Smooth muscle cell (in vitro differentiated cells): ENCODE measurements at regions not wholly inside any gene's neighbourhood (a gene's known extent, or its start where the extent isn't known, plus 50 kb on each side); places are given as distances from the start of the nearest gene placed in this dataset.

Experiments used
- DNase-seq: peaks from one replicate; lab custom pipeline; 2025; ENCODE audit not compliant: unreplicated experiment; lab: John Stamatoyannopoulos, UW
- H2AFZ ChIP-seq: fragments of 200-600 bp; sonication (generic); 2 replicates; pipeline ENCODE4 v1.6.0; 2016; ENCODE audit warnings: antibody characterized with exemption, low read depth, mild to moderate bottlenecking
- H3F3A ChIP-seq: fragments of 200-600 bp; sonication (generic); 2 replicates; pipeline ENCODE4 v1.6.0; 2017; ENCODE audit warnings: antibody characterized with exemption, low read depth
- H3K27ac ChIP-seq: fragments of 200-600 bp; sonication (generic); 2 replicates; pipeline ENCODE4 v1.5.1; 2016; ENCODE audit warnings: low read depth, mild to moderate bottlenecking
- H3K27me3 ChIP-seq: fragments of 200-600 bp; sonication (generic); 2 replicates; pipeline ENCODE4 v1.6.1; 2016; ENCODE audit warnings: low read depth, mild to moderate bottlenecking
- H3K36me3 ChIP-seq: fragments of 200-600 bp; sonication (generic); 2 replicates; pipeline ENCODE4 v1.5.1; 2016; ENCODE audit warnings: low read depth
- H3K4me1 ChIP-seq: fragments of 200-600 bp; sonication (generic); 2 replicates; pipeline ENCODE4 v1.5.1; 2016; ENCODE audit warnings: low read depth
- H3K4me2 ChIP-seq: fragments of 200-600 bp; sonication (generic); 2 replicates; pipeline ENCODE4 v1.6.0; 2016; ENCODE audit warnings: mild to moderate bottlenecking
- H3K4me3 ChIP-seq: fragments of 200-600 bp; sonication (generic); 2 replicates; pipeline ENCODE4 v1.5.1; 2016; ENCODE audit warnings: mild to moderate bottlenecking
- H3K79me2 ChIP-seq: fragments of 200-600 bp; sonication (generic); 2 replicates; pipeline ENCODE4 v1.6.0; 2016; ENCODE audit warnings: low read depth, mild to moderate bottlenecking
- H3K9ac ChIP-seq: fragments of 200-600 bp; sonication (generic); 2 replicates; pipeline ENCODE4 v1.6.0; 2016; ENCODE audit warnings: low read depth
- H3K9me3 ChIP-seq: fragments of 200-600 bp; sonication (generic); replicated peaks from 2 replicates; pipeline ENCODE4 v1.5.1; 2016; ENCODE audit warnings: low read depth
- H4K20me1 ChIP-seq: fragments of 200-600 bp; sonication (generic); 2 replicates; pipeline ENCODE4 v1.6.0; 2016; ENCODE audit warnings: low read depth
- CTCF ChIP-seq: fragments of 200-600 bp; sonication (generic); IDR thresholded peaks from 2 replicates; pipeline ENCODE4 v1.5.1; 2017; ENCODE audit warnings: borderline replicate concordance, mild to moderate bottlenecking, antibody characterized with exemption; ENCODE audit not compliant: insufficient read depth, poor library complexity, severe bottlenecking
- WGBS: methylation state at CpG from one replicate; pipeline ENCODE4 v1.1.7; 2016; ENCODE audit warnings: low lambda C conversion rate; 5-methylcytosine and 5-hydroxymethylcytosine counted together

DNA sequence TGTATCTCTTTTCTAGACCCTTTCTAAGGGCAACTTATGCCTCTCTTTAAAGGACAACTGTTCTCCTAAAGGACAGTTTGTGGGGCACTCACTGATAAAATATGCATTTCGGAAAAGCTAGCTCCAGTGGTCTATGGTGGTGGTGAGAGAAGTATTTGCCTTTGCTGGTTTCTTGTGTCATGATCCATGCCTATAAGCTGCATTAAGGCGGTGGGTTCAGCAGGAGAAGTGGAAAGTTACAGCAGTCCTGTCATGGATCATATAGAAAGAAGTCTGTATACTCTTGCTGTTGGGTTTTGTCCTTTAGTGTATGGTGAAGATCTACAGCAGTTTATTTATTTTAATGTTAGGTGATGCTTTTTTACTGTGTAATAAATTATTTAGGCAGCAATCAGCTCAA, 563.9 kb upstream of the PSMD7 start:
- Histone ChIP-seq H3K9ac (no peak overlapping the region), H3K79me2 (no peaks in the 10 kb centered on the region), H3K27ac (no peak overlapping the region), H3K4me3 (no peak overlapping the region), H3K9me3 (no peaks in the 10 kb centered on the region), H3K4me2 (no peak overlapping the region), H3K27me3 (no peaks in the 10 kb centered on the region), H2AFZ (no peak overlapping the region), H3K4me1 (no peaks in the 10 kb centered on the region), H3K36me3 (no peaks in the 10 kb centered on the region), H3F3A (no peaks in the 10 kb centered on the region), H4K20me1 (no peaks in the 10 kb centered on the region)
- DNase-seq: no peak
- TF ChIP-seq CTCF: no peak
- 88% methylated on average over 2 of the region's 2 CpGs for WGBS

DNA sequence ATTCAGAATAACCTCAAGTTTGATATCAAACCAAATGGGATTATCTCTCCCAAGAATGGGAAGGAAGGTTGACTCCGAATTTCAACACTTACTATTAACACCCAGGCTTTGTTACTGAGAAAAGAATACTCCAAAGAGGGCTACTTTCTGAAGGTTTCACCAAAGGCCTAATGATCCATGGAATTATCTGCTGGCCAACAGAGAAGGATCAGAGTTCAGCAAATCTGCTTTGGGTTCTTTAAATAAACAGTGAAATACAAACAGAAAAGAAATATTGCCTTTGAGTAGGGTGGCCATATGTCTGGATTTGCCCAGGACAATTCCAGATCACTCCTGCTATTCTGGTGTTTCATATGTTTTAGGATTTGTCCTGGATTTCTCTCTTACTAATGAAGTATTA, 564.5 kb upstream of the PSMD7 start:
- no peaks in the 10 kb centered on the region for H3K79me2 ChIP-seq
- H3K9me3 ChIP-seq: no peaks in the 10 kb centered on the region
- no peak overlapping the region for H2AFZ ChIP-seq
- no peak overlapping the region for H3K27ac ChIP-seq
- no peak for TF ChIP-seq CTCF
- H3K4me1 ChIP-seq: no peaks in the 10 kb centered on the region
- no peak overlapping the region for H3K4me3 ChIP-seq
- H3F3A ChIP-seq: no peaks in the 10 kb centered on the region
- 88% methylated on average over 1 of the region's 1 CpG for WGBS
- no peak for DNase-seq
- H4K20me1 ChIP-seq: no peaks in the 10 kb centered on the region
- no peak overlapping the region for H3K4me2 ChIP-seq
- H3K27me3 ChIP-seq: no peaks in the 10 kb centered on the region
- no peaks in the 10 kb centered on the region for H3K36me3 ChIP-seq
- H3K9ac ChIP-seq: no peak overlapping the region

GRCh38 chr16:73730481-73731090, 566.0 kb upstream of the PSMD7 start:
- no peak overlapping the region for H3K4me3 ChIP-seq
- no peaks in the 10 kb centered on the region for H4K20me1 ChIP-seq
- H3K9me3 ChIP-seq: no peaks in the 10 kb centered on the region
- no peak overlapping the region for H3K4me2 ChIP-seq
- H3K36me3 ChIP-seq: no peaks in the 10 kb centered on the region
- H3F3A ChIP-seq: no peaks in the 10 kb centered on the region
- TF ChIP-seq CTCF: no peak
- no peaks in the 10 kb centered on the region for H3K79me2 ChIP-seq
- H2AFZ ChIP-seq: no peak overlapping the region
- no peak overlapping the region for H3K9ac ChIP-seq
- H3K27me3 ChIP-seq: no peaks in the 10 kb centered on the region
- 93% methylated on average over 15 of the region's 15 CpGs for WGBS
- no peak overlapping the region for H3K27ac ChIP-seq
- no peaks in the 10 kb centered on the region for H3K4me1 ChIP-seq
- no peak for DNase-seq

- no peak overlapping the region for H3K9ac ChIP-seq
- no peak overlapping the region for H3K4me3 ChIP-seq
- H3K9me3 ChIP-seq: no peaks in the 10 kb centered on the region
- H2AFZ ChIP-seq: no peak overlapping the region
- H3F3A ChIP-seq: no peaks in the 10 kb centered on the region
- H3K27ac ChIP-seq: no peak overlapping the region
- no peak for TF ChIP-seq CTCF
- no peaks in the 10 kb centered on the region for H3K79me2 ChIP-seq
- no peaks in the 10 kb centered on the region for H4K20me1 ChIP-seq
- no peaks in the 10 kb centered on the region for H3K27me3 ChIP-seq
- H3K4me1 ChIP-seq: no peaks in the 10 kb centered on the region
- DNase-seq: no peak
- WGBS: 91% methylated on average over 3 of the region's 3 CpGs
- H3K36me3 ChIP-seq: no peaks in the 10 kb centered on the region
- no peak overlapping the region for H3K4me2 ChIP-seq
Measured at GRCh38 chr16:73725156-73725555, 571.5 kb upstream of the PSMD7 start.
